Fibroblast of peridontal ligament (primary cell): ENCODE measurements at regions not wholly inside any gene's neighbourhood (a gene's known extent, or its start where the extent isn't known, plus 50 kb on each side); places are given as distances from the start of the nearest gene placed in this dataset.

Experiments
- DNase-seq: peaks from one replicate; pipeline ENCODE4 v3.0.0-alpha.2; 2010; ENCODE audit errors: extremely low read depth

GRCh38 chr3:156760333-156760732 is 65.8 kb upstream of the LEKR1 start:
- DNase-seq, result no peak

GRCh38 chr3:156761007-156761406 is 65.1 kb upstream of the LEKR1 start:
- DNase-seq, result peak; percentile 23

GRCh38 chr3:156761713-156762451 is 64.3 kb upstream of the LEKR1 start:
- DNase-seq, result peak; percentile 65

- DNase-seq, result peak; percentile 98
Measured at GRCh38 chr3:156762631-156763185, 63.4 kb upstream of the LEKR1 start.

GRCh38 chr3:156763386-156763785 is 62.8 kb upstream of the LEKR1 start:
- DNase-seq, result no peak

GRCh38 chr3:156763931-156764720 is 62.0 kb upstream of the LEKR1 start:
- DNase-seq, result no peak

- no peak for DNase-seq
Measured at GRCh38 chr3:156764751-156765150, 61.4 kb upstream of the LEKR1 start.

GRCh38 chr3:156768390-156768789 is 57.8 kb upstream of the LEKR1 start:
- no peak for DNase-seq

GRCh38 chr3:156769721-156770654 is 56.2 kb upstream of the LEKR1 start:
- DNase-seq, result peak; percentile 56

- no peak for DNase-seq
Measured at GRCh38 chr3:156770699-156771414, 55.3 kb upstream of the LEKR1 start.

- DNase-seq, result no peak
Measured at GRCh38 chr3:156772588-156773206, 53.5 kb upstream of the LEKR1 start.

- no peak for DNase-seq
Measured at GRCh38 chr3:156776031-156776430, 50.1 kb upstream of the LEKR1 start.
